Bronchial epithelial cell (primary cell): ENCODE measurements at regions not wholly inside any gene's neighbourhood (a gene's known extent, or its start where the extent isn't known, plus 50 kb on each side); places are given as distances from the start of the nearest gene placed in this dataset.
A peak's percentile ranks its signal among the peaks of the same experiment; 100 is the strongest.

ENCODE experiments used
- DNase-seq: peaks from one replicate; pipeline ENCODE4 v3.0.0-alpha.2; 2010; ENCODE audit warnings: low read depth
- FAIRE-seq: peaks from 2 replicates; lab custom pipeline; 2011; peaks lifted over from hg19 to GRCh38; lab: Jason Lieb, UNC
- H3K27me3 ChIP-seq: 2 replicates; pipeline ENCODE4 v1.5.1; 2011; ENCODE audit warnings: low read length; ENCODE audit not compliant: control insufficient read depth, insufficient read depth
- H3K36me3 ChIP-seq: 2 replicates; pipeline ENCODE4 v1.5.1; 2011; ENCODE audit warnings: low read length; ENCODE audit not compliant: control insufficient read depth, insufficient read depth
- H3K4me3 ChIP-seq: 2 replicates; pipeline ENCODE4 v1.5.1; 2011; ENCODE audit warnings: mild to moderate bottlenecking, low read depth, low read length, control low read depth
- CTCF ChIP-seq: IDR thresholded peaks from 2 replicates; pipeline ENCODE4 v1.5.1; 2011; ENCODE audit warnings: mild to moderate bottlenecking, moderate library complexity, low read length, control low read depth, inconsistent platforms; ENCODE audit not compliant: insufficient read depth, severe bottlenecking

GRCh38 chr3:1469687-1470086, 376.9 kb downstream of the CNTN6 start:
- Histone ChIP-seq H3K36me3 (no peaks in the 10 kb centered on the region), H3K27me3 (no peaks in the 10 kb centered on the region), H3K4me3 (no peak overlapping the region)
- DNase-seq = no peak
- no peak for FAIRE-seq
- no peak for TF ChIP-seq CTCF

GRCh38 chr3:1477669-1478068, 384.8 kb downstream of the CNTN6 start:
- FAIRE-seq = no peak
- Histone ChIP-seq H3K27me3 (no peaks in the 10 kb centered on the region), H3K4me3 (no peak overlapping the region), H3K36me3 (no peaks in the 10 kb centered on the region)
- no peak for TF ChIP-seq CTCF
- DNase-seq = no peak

- no peaks in the 10 kb centered on the region for H3K36me3 ChIP-seq
- FAIRE-seq = no peak
- no peak overlapping the region for H3K4me3 ChIP-seq
- H3K27me3 ChIP-seq = no peaks in the 10 kb centered on the region
- no peak for DNase-seq
- TF ChIP-seq CTCF = no peak
Measured at GRCh38 chr3:1495466-1495865, 402.6 kb downstream of the CNTN6 start.

- Histone ChIP-seq H3K4me3 (no peak overlapping the region), H3K36me3 (no peaks in the 10 kb centered on the region), H3K27me3 (no peaks in the 10 kb centered on the region)
- DNase-seq = no peak
- no peak for TF ChIP-seq CTCF
- no peak for FAIRE-seq
Measured at GRCh38 chr3:1499694-1500093, 406.9 kb downstream of the CNTN6 start.

- H3K4me3 ChIP-seq = no peak overlapping the region
- H3K27me3 ChIP-seq = no peaks in the 10 kb centered on the region
- TF ChIP-seq CTCF = no peak
- no peaks in the 10 kb centered on the region for H3K36me3 ChIP-seq
- DNase-seq (no peak), FAIRE-seq (no peak)
Measured at GRCh38 chr3:1501406-1502115, 408.7 kb downstream of the CNTN6 start.

GRCh38 chr3:1506090-1506489, 413.3 kb downstream of the CNTN6 start:
- H3K36me3 ChIP-seq = no peaks in the 10 kb centered on the region
- FAIRE-seq (no peak), DNase-seq (peak; percentile 5)
- H3K4me3 ChIP-seq = no peak overlapping the region
- no peaks in the 10 kb centered on the region for H3K27me3 ChIP-seq
- TF ChIP-seq CTCF = no peak
